ENCODE measurements at regions not wholly inside any gene's neighbourhood (a gene's known extent, or its start where the extent isn't known, plus 50 kb on each side); places are given as distances from the start of the nearest gene placed in this dataset.
A peak's percentile ranks its signal among the peaks of the same experiment; 100 is the strongest.

DNA sequence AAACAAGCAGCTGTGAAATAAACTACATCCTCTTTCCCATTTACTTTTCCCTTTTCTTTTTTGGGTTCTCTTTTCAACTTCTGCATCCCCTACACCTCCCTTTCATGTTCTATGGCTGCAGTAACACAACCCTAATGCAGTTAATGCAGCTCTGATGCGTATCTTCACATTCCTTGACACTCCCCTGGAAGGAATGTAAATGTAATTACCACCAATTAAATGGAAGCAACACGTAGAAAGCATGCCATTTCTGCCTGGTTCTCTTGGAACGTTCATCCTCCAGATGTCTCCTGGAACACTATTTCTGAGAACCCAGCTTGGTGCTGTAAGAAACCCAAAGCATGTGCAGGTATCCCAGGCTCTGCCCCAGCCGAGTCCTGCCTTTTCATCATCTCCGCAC, 166.8 kb upstream of the FREM2 start:
- DNase-seq, result no peak

DNA sequence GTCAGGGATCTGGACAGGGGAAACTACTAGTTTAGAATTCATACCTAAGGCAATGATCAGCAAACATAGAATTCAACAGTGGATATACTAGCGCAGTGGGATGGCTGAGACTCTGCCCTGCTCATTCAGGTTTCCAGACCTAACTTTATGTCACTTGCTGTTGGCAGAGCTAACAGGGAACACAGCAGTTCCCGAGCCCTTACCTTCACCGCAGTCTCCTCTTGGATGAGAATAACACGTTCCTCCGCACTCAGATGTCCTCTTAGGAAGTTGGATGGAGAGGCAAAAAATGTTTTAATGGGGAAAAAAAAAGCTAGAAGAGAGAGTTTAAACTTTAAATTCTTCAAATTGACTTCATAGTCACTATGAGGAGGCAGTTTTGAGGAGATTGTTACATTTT, 159.7 kb upstream of the FREM2 start:
- DNase-seq, result no peak

- no peak for DNase-seq
These were observed 157.9 kb upstream of the FREM2 start for GRCh38 chr13:38528986-38529385.

GRCh38 chr13:38530492-38530891, 156.4 kb upstream of the FREM2 start:
- no peak for DNase-seq

DNA sequence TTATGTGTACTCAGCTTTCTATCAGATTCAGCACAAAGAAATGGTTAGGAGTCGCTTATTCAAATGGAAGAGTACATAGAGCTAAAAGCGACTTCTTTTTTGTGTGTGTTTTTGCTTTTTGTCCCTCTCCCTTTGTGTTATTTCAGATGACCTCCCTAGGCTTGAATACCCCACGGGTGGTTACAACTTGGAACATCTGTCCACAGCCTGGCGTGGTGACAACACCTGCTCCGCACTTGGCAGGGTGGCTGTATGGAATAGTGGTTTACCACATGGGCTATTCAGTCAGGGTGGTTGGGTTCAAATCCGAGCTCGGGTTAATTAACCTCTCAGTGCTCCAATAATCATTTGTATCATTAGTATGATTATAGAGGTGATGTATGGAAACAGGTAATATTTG, 151.6 kb upstream of the FREM2 start:
- DNase-seq, result no peak

DNA sequence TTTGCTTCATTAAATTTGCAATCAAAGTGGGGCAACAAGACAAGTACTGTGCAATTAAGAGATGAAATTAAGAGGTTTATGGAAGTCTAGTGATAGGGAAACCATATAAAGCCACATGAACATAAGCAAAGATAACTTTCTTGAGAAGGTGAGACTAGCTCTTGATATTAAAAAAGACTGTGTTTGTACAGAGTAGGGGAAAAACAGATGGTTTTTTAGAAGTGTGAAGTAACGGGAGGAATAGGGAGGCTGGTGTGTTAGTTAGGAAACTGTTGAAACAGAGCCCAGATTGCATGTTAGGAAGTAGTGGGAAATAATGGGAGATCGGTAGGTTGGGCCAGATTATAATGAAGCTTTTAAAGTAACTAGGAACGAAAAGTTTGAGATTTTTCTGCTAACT, 149.8 kb upstream of the FREM2 start:
- DNase-seq, result no peak

GRCh38 chr13:38538422-38538821, 148.5 kb upstream of the FREM2 start:
- DNase-seq, result no peak

- DNase-seq, result no peak
These were observed 147.2 kb upstream of the FREM2 start for GRCh38 chr13:38539632-38540031.

DNA sequence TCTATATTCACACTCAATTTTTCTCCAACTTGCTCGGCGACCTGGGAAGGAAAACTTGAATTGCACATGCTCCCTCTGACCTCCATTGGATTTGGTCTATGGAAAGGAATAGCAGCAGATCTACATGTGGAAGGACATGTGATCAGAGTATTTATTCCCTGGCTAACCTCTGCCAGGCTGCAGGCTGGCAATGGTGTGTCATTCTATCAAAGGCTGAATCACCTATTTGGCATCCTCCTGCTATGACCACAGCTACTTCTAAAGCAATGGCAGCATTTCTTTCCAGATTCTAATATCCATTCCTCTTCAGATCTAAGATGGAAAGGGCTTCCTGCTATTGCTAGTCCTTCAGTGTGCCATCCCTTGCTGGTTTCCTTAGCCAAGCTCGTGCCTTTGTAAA, 144.3 kb upstream of the FREM2 start:
- DNase-seq, result no peak

- no peak for DNase-seq
These were observed 143.3 kb upstream of the FREM2 start for GRCh38 chr13:38543561-38543960.

DNA sequence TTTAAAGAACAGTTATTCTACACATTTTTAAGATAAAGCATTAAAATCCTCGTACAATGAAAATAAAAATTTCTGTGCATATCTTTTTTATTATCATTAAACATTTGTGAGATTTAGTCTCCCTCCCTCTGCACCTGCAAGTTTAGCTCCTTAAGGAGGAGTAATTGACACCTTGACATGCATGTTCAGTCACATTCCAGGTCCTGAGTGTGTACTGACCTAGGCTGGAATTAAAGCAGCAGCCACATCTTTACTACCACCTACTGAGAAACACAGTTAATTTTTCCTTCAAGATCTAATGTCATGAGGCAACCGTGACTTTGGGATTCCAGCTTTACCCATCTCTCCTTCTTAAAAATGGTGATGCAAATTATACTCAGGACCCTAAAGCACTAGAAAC, 123.1 kb upstream of the FREM2 start:
- DNase-seq, result no peak

DNA sequence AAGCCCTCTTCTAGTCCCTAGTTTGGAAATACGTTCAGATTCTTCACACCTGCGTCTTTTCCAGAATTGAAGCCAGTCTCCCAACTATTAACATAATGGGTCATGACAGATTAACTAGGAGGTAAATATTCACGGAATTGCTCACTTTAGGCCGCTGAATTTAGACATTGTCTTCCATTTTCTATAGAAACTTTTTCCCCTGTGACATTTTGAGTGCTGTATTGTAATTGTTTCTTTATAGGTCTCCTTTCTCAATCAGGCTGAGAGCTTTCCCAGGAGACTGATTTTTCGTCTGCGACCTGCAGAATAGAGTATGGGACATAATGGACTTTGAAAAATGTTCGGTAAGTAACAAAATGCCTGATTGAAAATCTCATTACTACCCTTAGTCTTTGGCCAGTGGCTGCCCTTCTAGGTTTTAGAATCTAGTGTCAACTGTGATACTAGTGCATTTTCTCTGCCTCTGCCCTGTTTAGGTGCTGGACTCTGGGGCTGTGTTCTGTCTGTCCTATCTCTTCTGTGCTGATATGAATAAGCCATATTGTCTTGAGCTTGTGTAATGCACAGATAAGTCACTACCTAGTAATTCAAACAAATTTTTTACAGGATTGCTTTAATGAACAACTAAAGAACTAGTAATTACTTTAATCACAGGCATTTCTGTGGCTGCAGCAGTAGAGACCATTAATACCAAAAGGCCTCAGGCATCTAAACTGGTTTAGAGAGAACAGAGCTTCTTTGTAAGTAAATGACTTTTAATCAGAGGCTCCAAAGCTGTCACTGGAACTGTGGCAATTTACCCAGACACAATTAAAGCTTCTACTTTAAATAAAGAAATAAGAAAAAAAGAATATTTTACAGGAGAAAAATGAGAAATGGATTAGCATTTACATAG, 122.4 kb upstream of the FREM2 start:
- DNase-seq, result no peak

GRCh38 chr13:38566023-38566422, 120.9 kb upstream of the FREM2 start:
- no peak for DNase-seq

GRCh38 chr13:38566519-38566918, 120.4 kb upstream of the FREM2 start:
- no peak for DNase-seq

- no peak for DNase-seq
These were observed 116.2 kb upstream of the FREM2 start for GRCh38 chr13:38570706-38571105.

DNA sequence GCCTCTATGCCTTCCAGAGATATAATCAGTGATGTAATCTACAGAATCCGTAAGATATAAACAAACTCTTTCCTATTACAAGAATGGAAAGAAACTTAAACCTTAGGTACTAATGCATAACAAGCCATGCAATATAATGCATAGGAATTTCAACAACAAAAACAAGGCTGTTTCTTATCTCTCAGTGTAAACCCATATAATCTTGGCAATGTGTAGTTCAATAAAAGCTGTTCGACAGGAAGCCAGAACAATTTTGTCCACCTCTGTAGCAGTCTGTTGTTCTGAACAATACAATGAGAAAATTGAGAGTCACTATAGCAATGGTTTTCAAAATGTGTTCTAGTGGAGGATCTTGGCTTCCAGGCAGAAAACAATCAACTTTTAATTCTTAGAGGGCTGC, 111.5 kb upstream of the FREM2 start:
- no peak for DNase-seq

- DNase-seq, result no peak
These were observed 109.8 kb upstream of the FREM2 start for GRCh38 chr13:38577048-38577447.

DNA sequence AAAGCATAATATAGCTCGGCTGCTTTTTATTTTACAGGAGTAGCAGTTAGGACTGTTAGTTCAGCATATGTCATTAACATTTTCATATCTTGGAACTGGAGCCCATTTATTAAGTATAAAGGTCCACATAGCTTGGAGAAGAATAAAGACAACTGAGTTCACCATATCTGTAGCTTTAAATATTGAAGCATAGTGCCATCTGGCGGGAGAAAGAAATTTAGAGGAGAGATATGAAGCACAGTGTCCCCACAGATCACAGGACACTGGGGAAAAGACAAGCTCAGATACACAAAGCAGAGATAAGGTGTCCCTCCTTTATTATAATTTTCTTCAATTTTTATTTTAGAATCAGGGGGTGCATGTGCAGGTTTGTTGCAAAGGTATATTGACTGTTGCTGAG, 104.7 kb upstream of the FREM2 start:
- peak; percentile 8 for DNase-seq

GRCh38 chr13:38590230-38590629, 96.6 kb upstream of the FREM2 start:
- DNase-seq, result no peak

- no peak for DNase-seq
These were observed 95.9 kb upstream of the FREM2 start for GRCh38 chr13:38590796-38591507.

GRCh38 chr13:38602266-38602665, 84.6 kb upstream of the FREM2 start:
- no peak for DNase-seq

GRCh38 chr13:38606699-38607535, 80.0 kb upstream of the FREM2 start:
- no peak for DNase-seq

GRCh38 chr13:38617936-38618335, 68.9 kb upstream of the FREM2 start:
- no peak for DNase-seq

GRCh38 chr13:38618336-38618735, 68.5 kb upstream of the FREM2 start:
- DNase-seq, result no peak
